ENCODE measurements at regions not wholly inside any gene's neighbourhood (a gene's known extent, or its start where the extent isn't known, plus 50 kb on each side); places are given as distances from the start of the nearest gene placed in this dataset.

GRCh38 chr13:77377016-77377415 is 50.1 kb upstream of the MYCBP2 start:
- no peak for TF ChIP-seq CTCF (IDR thresholded peaks at IDR 0.05; ENCODE audit: insufficient read depth, low read depth, low read length)
- no peak for DNase-seq (ENCODE audit: low read depth)
- no peak overlapping the region for H3K4me3 ChIP-seq (ENCODE audit: low read depth, low read length)

All from fibroblast of villous mesenchyme (primary cell).